HCEC 1CT (cell line): ENCODE measurements at regions not wholly inside any gene's neighbourhood (a gene's known extent, or its start where the extent isn't known, plus 50 kb on each side); places are given as distances from the start of the nearest gene placed in this dataset.
A peak's percentile ranks its signal among the peaks of the same experiment; 100 is the strongest.
"Not testable (repeated sequence)": the region's sequence is repeated elsewhere in the genome, so short reads cannot be mapped to it uniquely, and the experiment has no call there.

ENCODE experiments used
- DNase-seq: peaks from one replicate; pipeline ENCODE4 v3.0.0-alpha.2; 2017

GRCh38 chr16:29310243-29310642, 96.3 kb downstream of the NPIPB11 start:
- DNase-seq = not testable (repeated sequence)

DNA sequence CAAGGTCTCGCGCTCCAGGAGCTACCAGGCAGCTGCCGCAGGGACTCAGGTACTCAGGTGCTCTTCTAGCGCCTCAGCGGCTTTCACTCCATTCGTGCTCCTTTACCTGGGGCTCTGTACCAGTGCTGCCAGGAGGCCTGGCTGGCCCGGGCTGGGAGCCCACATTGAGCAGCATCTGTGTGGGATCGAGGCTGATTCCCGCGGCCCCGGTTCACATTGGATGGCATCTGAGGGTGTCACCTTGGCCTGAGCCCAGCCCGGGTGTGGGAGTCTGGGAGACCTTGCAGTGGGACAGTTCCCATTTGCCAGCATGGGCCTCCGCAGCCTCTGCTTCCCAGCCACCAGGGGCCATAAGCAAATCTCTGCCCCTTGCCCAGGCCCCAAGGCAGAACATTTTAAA, 96.9 kb downstream of the NPIPB11 start:
- not testable (repeated sequence) for DNase-seq

DNA sequence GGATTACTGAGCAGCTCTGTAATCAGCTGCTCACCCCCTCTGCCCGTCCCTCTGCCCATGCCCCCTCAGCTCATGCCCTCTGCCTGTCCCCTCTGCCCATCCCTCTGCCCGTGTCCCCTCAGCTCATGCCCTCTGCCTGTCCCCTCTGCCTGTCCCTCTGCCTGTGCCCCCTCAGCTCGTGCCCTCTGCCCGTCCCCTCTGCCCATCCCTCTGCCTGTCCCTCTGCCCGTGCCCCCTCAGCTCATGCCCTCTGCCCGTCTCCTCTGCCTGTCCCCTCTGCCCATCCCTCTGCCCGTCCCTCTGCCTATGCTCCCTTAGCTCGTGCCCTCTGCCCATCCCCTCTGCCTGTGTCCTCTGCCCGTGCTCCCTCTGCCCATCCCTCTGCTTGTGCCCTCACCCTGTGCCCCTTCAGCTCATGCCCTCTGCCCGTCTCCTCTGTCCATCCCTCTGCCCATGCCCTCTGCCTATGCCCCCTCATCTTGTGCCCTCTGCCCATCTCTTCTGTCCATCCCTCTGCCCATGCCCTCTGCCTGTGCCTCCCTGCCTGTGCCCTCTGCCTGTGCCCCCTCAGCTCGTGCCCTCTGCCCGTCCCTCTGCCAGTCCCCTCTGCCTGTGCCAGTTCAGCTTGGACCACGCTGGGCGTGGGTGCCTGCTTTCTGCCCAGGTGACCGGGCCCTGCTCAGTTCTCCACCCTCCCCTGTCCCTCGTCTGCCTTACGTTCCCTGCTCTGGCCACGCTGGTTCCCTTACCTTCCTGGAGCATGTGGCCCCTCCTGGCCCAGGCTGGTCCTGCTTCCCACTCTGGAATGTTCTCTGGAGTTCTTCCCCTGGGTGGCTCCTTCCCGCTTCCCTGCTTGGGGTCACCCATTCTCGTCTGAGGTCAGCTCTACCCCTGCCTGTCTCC, 97.6 kb downstream of the NPIPB11 start:
- DNase-seq = no peak

DNA sequence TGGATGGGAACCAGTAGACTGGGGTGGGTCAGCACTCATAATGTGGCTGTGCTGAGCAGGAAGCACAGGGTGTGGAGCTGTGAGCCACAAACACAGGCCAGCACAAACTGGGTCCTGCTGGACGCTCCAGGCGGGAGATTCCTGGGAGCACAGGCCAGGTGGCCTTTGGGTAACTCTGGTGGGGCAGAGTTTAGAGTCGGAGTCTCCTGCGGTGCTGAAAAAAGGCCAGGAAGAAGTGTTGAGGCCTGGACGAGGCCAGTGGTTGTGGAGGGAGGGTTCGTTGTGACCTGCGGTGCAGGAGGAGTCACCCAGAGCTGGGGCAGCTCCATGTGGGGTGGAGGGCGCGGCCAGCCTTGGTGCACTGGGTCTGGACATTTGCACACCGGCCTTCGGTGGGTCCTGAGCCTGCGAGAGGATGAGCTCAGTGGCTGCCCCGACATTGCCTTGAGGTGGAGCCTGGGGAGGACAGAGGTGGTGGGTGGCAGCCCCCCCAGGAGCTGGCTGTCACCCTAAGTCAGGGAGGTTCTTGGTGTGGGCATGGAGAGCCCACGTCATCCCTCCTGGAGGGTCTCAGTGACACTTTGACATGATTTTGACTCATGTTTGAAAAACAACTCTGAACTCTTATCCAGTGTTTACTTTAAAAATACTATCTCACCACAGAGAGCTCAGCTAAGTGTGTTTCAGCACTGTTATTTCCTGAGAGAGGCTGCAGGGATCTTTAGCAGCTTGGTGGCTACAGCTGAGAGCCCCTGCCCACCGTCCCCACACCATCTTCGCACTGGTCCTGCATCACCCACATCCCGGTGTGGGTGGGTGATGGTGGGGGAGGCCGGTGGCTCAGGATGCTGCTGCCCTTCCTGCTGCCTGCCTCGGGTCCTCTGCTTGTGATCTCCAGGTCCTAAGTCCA, 98.7 kb downstream of the NPIPB11 start:
- DNase-seq = peak; percentile 34

DNA sequence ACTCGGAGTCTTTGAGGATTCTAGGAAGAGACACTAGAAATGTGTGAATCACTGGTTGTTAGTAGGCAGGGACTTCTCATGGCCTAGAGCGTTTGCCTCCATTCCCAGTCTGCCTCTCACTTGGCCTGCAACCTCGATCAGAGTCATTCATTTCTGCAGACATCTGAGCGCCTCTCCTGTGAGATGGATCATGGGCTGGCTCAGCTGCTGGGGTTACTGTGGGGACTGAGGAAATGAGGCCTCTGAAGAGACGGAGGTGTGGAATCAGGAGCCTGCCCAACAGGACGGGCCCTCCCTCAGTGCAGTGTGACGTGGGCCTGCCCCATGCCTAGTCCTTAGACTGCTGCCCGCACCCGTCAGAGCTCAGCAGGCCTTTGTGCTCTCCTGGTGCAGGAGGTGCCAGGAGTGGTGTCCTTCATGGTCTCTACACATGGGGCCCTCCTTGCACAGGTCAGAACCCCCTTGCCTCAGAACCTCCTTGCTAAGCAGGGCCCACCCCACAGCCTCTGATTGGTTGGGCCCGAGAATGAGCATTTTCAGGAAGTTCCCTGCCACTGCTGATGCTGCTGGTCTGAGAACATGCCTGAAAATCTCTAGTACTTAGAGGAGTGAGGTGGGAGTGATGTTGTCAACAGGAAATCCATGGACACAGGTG, 99.4 kb downstream of the NPIPB11 start:
- DNase-seq = no peak

DNA sequence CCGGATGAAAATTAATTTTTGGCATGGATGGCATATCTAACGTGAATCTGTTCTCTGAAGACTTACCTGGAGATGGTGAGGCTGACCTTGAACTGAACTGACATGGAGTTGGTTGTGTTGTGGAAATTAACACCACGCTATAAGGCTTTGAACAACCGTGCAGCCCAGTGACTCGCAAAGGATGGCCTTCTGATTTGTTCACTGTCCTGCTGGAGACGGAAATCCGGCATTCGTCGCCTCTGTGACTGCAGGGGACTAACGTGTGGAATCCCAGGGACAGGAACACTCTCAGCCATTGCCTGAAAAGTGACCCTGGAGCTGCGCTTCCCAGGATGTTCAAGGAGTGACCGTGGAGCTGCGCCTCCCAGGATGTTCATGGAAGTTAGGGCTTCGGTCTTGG, 100.3 kb downstream of the NPIPB11 start:
- no peak for DNase-seq

GRCh38 chr16:29305018-29305417, 101.5 kb downstream of the NPIPB11 start:
- not testable (repeated sequence) for DNase-seq

- no peak for DNase-seq
These were observed 102.3 kb downstream of the NPIPB11 start for GRCh38 chr16:29304251-29304650.

GRCh38 chr16:29303520-29303919, 103.0 kb downstream of the NPIPB11 start:
- DNase-seq = no peak

DNA sequence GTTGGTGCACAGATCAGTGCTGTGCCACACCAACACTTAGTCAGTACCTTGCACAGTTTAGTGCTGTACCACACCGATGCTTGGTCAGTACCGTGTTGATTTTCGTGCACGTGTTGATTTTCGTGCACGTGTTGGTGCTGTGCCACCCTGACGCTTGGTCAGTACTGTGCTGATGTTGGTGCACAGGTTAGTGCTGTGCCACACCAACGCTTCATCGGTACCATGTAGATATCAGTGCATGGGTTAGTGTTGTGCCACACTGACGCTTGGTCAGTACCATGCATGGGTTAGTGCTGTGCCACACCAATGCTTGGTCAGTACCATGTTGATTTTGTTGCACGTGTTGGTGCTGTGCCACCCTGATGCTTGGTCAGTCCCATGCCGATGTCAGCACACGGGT, 103.5 kb downstream of the NPIPB11 start:
- DNase-seq = no peak

- not testable (repeated sequence) for DNase-seq
These were observed 104.1 kb downstream of the NPIPB11 start for GRCh38 chr16:29302433-29302832.

GRCh38 chr16:29301662-29302285, 104.7 kb downstream of the NPIPB11 start:
- not testable (repeated sequence) for DNase-seq

DNA sequence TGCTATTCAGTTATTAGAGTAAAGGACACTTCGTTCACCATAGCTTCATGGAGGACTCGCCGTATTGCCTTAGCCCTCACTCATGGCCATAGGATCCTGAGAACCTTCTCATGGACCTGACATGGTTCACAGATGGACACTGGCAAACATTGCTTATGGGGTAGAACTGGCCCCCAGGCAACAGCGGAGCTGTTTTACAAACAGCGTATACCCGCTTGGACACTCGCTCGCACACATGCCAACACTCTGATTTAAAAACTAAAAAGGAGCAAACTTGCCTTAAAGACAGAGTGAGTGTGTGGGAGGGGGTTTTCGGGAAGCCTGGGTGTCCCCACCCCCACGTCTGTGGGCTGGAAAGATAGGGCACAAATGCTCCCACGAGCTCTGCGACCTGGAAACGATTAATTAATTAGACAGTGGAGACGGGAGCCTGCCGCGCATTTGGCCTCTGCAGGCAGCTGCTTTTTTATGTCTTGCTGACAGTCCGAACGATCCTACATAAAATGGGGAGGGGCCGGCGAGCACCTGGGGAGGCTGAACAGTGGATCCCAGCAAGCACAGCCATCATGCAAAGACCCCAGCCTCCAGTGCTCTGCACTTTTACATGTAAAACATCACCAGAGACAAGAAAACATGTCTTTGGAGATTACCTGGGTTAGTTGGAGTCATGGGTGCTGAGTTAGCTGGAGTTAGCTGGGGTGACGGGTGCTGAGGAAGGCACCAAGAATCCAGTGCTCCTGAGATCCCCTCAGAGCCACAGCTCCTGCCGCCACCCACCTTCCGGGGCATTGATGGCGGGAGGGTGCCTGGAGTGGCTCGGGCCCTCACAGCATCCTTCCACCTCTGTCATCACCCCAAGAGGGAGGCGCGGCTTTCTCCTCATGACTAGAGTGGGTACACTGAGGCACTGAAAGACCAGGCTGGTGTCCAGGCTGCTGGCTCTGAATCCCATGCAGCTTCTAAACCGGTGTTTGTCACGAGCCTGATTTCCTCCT, 105.7 kb downstream of the NPIPB11 start:
- not testable (repeated sequence) for DNase-seq

- not testable (repeated sequence) for DNase-seq
These were observed 106.5 kb downstream of the NPIPB11 start for GRCh38 chr16:29300030-29300491.

DNA sequence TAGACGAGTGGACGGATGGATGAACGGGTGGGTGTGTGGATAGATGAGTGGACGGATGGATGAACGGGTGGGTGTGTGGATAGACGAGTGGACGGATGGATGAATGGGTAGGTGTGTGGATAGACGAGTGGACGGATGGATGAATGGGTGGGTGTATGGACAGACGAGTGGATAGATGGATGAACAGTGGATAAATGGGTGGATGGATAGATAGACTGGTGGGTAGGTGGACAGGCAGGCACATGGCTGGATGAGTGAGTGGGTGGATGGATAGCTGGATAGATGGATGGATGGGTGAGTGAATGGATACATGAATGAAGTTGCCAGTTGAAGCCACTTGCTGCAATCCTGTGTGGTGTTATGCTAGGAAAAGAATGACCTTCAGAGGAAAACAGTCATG, 107.5 kb downstream of the NPIPB11 start:
- not testable (repeated sequence) for DNase-seq

DNA sequence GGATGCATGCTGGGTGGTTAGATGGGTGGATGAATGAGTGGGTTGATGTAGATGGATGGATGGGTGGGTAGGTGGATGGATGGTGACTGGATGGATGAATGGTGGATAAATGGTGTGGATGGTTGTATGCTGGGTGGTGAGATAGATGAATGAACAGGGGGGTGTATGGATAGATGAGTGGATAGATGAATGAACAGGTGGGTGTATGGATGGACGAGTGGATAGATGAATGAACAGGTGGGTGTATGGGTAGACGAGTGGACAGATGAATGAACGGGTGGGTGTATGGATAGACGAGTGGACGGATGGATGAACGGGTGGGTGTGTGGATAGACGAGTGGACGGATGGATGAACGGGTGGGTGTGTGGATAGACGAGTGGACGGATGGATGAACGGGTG, 108.2 kb downstream of the NPIPB11 start:
- not testable (repeated sequence) for DNase-seq

- DNase-seq = not testable (repeated sequence)
These were observed 108.7 kb downstream of the NPIPB11 start for GRCh38 chr16:29297809-29298177.

DNA sequence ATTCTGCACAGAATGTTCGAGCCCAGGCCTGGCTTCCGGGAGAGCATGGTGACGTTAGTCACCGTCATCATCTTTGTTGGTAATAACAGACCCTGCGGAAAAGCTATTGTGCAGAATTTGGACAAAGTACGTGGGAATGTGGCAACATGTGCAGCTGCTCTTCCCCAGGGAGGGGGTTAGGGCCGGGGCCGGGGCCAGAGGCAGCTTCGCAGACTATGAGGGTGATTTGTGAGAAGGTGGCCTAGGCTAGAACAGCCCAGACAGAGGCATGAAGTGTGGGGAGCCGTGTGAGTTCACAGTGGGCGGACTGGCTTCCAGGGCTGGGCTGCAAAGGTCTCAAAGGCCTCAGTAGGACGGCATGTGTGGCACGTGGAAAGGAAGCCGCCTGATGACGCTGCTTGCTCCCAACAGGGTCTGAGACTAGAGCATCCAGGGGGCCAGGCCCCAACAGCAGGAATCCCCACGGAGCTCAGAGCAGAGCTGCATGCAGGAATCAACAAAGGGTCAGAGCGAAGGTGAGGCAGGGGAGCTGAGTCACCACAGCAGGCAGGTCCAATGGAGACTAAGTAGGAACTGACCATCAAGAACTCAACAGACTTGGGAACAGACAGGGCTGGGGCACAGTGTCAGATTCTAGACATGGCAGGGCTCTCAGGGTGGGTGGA, 109.2 kb downstream of the NPIPB11 start:
- DNase-seq = not testable (repeated sequence)

- not testable (repeated sequence) for DNase-seq
These were observed 110.3 kb downstream of the NPIPB11 start for GRCh38 chr16:29296176-29296575.
